Osteocyte (in vitro differentiated cells): ENCODE measurements at regions not wholly inside any gene's neighbourhood (a gene's known extent, or its start where the extent isn't known, plus 50 kb on each side); places are given as distances from the start of the nearest gene placed in this dataset.
"Not testable (repeated sequence)": the region's sequence is repeated elsewhere in the genome, so short reads cannot be mapped to it uniquely, and the experiment has no call there.

Experiments used
- DNase-seq: peaks from one replicate; pipeline ENCODE4 v3.0.0; 2021; ENCODE audit warnings: mixed read lengths; ENCODE audit not compliant: unreplicated experiment; ENCODE audit errors: extremely low spot score
- H3K27ac Mint-ChIP-seq: one replicate; pipeline ENCODE4 v1.8.0; 2021; ENCODE audit warnings: mild to moderate bottlenecking, mixed read lengths; ENCODE audit not compliant: unreplicated experiment
- H3K27me3 Mint-ChIP-seq: one replicate; pipeline ENCODE4 v1.8.0; 2021; ENCODE audit warnings: mixed read lengths; ENCODE audit not compliant: unreplicated experiment
- H3K36me3 Mint-ChIP-seq: one replicate; pipeline ENCODE4 v1.8.0; 2021; ENCODE audit warnings: mixed read lengths; ENCODE audit not compliant: unreplicated experiment
- H3K4me1 Mint-ChIP-seq: one replicate; pipeline ENCODE4 v1.8.0; 2021; ENCODE audit warnings: mixed read lengths; ENCODE audit not compliant: unreplicated experiment
- H3K4me3 Mint-ChIP-seq: one replicate; pipeline ENCODE4 v1.8.0; 2021; ENCODE audit warnings: mild to moderate bottlenecking, moderate library complexity, mixed read lengths; ENCODE audit not compliant: unreplicated experiment
- H3K9me3 Mint-ChIP-seq: one replicate; pipeline ENCODE4 v1.8.0; 2021; ENCODE audit warnings: mixed read lengths; ENCODE audit not compliant: unreplicated experiment
- TF ChIP-seq, protein P1 (sequence below): fragments of 200-600 bp; sonication (generic); IDR thresholded peaks from 2 replicates; pipeline ENCODE4 v1.5.0; 2021; ENCODE audit warnings: antibody characterized with exemption, mild to moderate bottlenecking, moderate library complexity

DNA sequence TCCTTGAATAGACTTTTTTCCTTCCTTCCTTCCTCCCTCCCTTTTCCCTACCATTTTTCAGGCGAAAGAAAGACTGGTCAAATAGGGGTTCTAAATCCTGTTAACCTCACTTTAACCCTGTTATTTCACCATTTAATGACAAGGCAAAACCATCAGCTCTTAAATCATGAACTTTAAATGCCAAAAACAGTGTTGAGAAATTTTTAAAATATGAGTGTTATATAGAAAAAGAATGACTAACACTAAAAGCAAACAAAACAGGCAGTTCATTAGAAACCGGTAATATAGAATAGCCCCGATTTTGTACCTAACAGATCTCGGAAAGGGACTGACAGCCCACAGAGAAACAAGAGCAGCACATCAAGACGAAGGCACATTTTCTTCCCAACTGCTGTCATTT, 57.4 kb upstream of the CEP85L start:
- Mint-ChIP-seq H3K9me3 (no peaks in the 10 kb centered on the region), H3K4me1 (peaks cover 53% of the 10 kb centered on the region), H3K36me3 (no peaks in the 10 kb centered on the region), H3K4me3 (peak overlapping the region; percentile 78), H3K27ac (peak overlapping the region; percentile 98), H3K27me3 (no peaks in the 10 kb centered on the region)
- TF ChIP-seq, protein P1, sequence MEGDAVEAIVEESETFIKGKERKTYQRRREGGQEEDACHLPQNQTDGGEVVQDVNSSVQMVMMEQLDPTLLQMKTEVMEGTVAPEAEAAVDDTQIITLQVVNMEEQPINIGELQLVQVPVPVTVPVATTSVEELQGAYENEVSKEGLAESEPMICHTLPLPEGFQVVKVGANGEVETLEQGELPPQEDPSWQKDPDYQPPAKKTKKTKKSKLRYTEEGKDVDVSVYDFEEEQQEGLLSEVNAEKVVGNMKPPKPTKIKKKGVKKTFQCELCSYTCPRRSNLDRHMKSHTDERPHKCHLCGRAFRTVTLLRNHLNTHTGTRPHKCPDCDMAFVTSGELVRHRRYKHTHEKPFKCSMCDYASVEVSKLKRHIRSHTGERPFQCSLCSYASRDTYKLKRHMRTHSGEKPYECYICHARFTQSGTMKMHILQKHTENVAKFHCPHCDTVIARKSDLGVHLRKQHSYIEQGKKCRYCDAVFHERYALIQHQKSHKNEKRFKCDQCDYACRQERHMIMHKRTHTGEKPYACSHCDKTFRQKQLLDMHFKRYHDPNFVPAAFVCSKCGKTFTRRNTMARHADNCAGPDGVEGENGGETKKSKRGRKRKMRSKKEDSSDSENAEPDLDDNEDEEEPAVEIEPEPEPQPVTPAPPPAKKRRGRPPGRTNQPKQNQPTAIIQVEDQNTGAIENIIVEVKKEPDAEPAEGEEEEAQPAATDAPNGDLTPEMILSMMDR, result no peak
- no peak for DNase-seq

GRCh38 chr6:118708055-118708454, 56.7 kb upstream of the CEP85L start:
- H3K36me3 Mint-ChIP-seq, result no peaks in the 10 kb centered on the region
- H3K9me3 Mint-ChIP-seq, result no peaks in the 10 kb centered on the region
- H3K4me3 Mint-ChIP-seq, result no peak overlapping the region
- no peaks in the 10 kb centered on the region for H3K27me3 Mint-ChIP-seq
- H3K4me1 Mint-ChIP-seq, result peaks cover 53% of the 10 kb centered on the region
- peak overlapping the region; percentile 98 for H3K27ac Mint-ChIP-seq
- TF ChIP-seq, protein P1, result no peak
- no peak for DNase-seq

DNA sequence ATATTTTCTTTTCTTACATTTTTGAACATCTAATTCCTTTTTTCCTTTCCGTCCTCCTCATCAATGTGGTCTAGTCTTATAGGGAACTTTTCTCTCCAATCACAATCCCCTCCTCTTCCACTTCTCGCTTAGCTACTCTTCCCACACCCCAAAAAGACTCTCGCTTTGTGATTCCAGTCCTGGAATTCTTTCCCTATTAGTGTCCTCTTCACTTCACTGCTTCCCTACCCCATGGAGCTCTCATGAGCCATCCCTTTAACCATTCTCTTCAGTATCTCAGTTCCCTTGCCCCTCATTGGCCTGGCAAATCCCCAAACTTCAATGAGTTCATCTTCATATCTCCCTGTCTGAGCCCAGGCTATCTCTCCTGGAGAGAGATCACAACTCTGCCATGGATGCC, 55.3 kb upstream of the CEP85L start:
- H3K9me3 Mint-ChIP-seq, result no peaks in the 10 kb centered on the region
- peak overlapping the region; percentile 50 for H3K4me3 Mint-ChIP-seq
- TF ChIP-seq, protein P1, result no peak
- no peaks in the 10 kb centered on the region for H3K27me3 Mint-ChIP-seq
- no peaks in the 10 kb centered on the region for H3K36me3 Mint-ChIP-seq
- peak overlapping the region; percentile 97 for H3K27ac Mint-ChIP-seq
- peaks cover 53% of the 10 kb centered on the region for H3K4me1 Mint-ChIP-seq
- no peak for DNase-seq

- no peak for DNase-seq
- Mint-ChIP-seq H3K4me1 (peaks cover 53% of the 10 kb centered on the region), H3K27me3 (no peaks in the 10 kb centered on the region), H3K27ac (peak overlapping the region; percentile 97), H3K9me3 (no peaks in the 10 kb centered on the region), H3K4me3 (peak overlapping the region; percentile 76), H3K36me3 (no peaks in the 10 kb centered on the region)
- TF ChIP-seq, protein P1, result no peak
Observed at GRCh38 chr6:118705544-118706491, 54.4 kb upstream of the CEP85L start.

GRCh38 chr6:118704915-118705314, 53.5 kb upstream of the CEP85L start:
- Mint-ChIP-seq H3K27ac (peak overlapping the region; percentile 97), H3K27me3 (no peaks in the 10 kb centered on the region), H3K4me3 (peak overlapping the region; percentile 11)

GRCh38 chr6:118701260-118701659, 49.9 kb upstream of the CEP85L start:
- not testable (repeated sequence) for DNase-seq, H3K9me3 Mint-ChIP-seq, H3K27me3 Mint-ChIP-seq, H3K27ac Mint-ChIP-seq, H3K4me3 Mint-ChIP-seq, H3K36me3 Mint-ChIP-seq
- H3K4me1 Mint-ChIP-seq, result peaks cover 19% of the 10 kb centered on the region

More at GRCh38 chr6:118704915-118705314, 53.5 kb upstream of the CEP85L start:
- TF ChIP-seq, protein P1, result no peak
- H3K4me1 Mint-ChIP-seq, result peaks cover 48% of the 10 kb centered on the region
- DNase-seq, result no peak
- H3K9me3 Mint-ChIP-seq, result no peaks in the 10 kb centered on the region
- no peaks in the 10 kb centered on the region for H3K36me3 Mint-ChIP-seq
